ENCODE measurements at regions not wholly inside any gene's neighbourhood (a gene's known extent, or its start where the extent isn't known, plus 50 kb on each side); places are given as distances from the start of the nearest gene placed in this dataset.

DNA sequence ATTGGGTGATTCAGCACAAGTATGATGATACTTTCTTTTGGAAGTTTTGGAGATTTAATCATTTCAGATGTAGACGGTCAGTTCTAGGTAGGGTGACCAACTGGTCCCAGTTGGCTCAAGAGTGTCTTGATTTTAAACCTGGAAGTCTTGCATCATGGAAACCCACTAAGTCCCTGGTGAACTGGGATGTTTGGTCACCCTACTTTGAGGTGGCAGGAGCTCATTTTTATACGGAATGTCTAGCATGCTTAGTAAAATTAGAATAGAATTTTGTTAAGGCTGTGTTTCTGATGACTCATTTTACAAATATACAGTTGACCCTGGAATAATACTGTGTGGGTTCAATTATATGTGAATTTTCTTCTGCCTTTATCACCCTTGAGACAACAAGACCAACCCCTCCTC, 61.5 kb upstream of the DOCK10 start:
- DNase-seq (ENCODE audit: low read depth, low spot score), result no peak
- peak overlapping the region; percentile 32 for H3K27ac ChIP-seq

DNA sequence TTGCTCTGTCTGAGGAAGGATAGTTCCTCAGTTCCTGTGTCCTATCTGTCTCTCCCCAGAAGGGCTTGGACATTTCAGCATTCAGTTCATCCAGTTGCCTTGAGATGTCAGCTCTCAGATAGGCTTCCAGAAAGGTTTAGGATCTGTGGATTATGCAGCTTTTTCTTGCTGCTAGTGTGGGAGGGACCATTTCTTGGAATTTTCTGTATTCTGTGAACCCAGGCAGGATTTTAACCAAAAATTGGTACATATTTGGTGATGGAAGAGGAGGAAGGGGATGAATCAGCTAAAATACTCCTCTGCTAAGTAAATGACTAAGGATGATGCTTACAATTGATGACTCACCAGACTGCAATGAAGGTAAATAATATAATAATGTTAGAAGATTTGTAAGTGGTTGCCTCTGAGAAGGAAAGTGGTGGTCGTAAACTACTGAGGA, 58.6 kb upstream of the DOCK10 start:
- peak overlapping the region; percentile 74 for H3K27ac ChIP-seq
- peak; percentile 46 for DNase-seq (ENCODE audit: low read depth, low spot score)

DNA sequence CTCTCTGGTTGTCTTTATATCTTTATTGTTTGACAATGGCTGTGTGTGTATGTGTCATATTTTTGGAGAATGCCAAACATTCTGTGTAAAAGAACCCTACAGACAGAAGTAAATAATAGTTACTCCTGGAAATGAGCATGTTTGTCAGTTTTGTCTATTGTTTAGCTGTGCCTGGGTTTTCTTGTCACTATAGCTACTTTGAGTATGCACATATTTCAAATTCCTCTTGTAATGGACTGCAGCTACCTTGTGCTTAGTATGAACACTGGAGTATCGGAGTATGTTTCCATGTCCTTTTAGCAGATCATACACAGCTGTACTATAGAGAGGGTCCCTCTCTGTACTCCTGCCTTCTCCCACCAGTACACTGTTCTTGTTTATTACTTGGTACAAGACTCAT, 58.0 kb upstream of the DOCK10 start:
- peak overlapping the region; percentile 74 for H3K27ac ChIP-seq
- no peak for DNase-seq (ENCODE audit: low read depth, low spot score)

DNA sequence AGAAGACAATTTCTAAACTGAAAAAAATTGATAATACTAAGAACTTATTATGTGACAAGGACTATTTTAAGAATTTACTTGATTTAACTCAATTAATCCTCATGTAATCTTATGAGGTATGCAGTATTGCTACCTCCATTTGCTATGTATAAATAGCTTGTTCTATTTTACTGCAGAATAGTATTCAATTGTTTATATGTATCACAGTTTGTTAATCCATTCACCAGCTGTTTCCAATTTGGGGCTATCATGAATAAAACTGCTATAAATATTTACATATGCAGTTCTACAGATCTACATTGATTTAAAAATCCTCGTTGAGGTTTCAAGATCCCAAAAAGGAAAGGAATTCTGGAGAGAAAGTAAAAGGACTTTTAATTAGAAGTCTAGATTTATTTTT, 54.8 kb upstream of the DOCK10 start:
- H3K27ac ChIP-seq, result no peak overlapping the region
- DNase-seq (ENCODE audit: low read depth, low spot score), result no peak
